ENCODE measurements at regions not wholly inside any gene's neighbourhood (a gene's known extent, or its start where the extent isn't known, plus 50 kb on each side); places are given as distances from the start of the nearest gene placed in this dataset.

DNA sequence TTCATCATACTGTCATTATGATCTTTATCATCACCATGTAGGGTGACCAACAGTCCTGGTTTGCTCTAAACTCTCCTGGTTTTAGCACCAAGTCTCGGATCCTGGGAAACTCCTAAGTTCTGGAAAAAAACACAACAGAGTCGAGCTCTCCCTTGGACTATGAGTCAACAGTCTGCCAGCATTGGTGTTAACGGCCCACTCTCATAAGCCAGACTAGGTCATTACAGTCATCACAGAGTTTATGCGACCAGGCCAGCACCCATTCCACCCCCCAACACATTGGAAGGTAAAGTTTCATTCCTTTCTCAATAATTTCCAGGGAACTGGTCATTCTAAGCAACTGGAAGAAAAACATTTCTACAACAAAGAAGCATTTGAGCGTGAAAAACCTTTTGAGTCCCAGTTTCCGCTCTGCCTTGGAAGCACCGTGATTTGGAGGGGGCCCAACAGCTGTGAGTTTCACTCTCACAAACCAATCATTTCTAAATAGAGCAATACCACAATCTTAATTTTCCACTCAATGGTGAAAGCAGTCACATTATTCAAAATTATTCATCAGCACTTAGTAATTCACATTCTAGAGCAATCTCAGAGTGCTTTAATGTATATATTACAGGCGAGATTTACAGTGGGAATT is 445.0 kb downstream of the CDH26 start:
- TF ChIP-seq, protein P1, sequence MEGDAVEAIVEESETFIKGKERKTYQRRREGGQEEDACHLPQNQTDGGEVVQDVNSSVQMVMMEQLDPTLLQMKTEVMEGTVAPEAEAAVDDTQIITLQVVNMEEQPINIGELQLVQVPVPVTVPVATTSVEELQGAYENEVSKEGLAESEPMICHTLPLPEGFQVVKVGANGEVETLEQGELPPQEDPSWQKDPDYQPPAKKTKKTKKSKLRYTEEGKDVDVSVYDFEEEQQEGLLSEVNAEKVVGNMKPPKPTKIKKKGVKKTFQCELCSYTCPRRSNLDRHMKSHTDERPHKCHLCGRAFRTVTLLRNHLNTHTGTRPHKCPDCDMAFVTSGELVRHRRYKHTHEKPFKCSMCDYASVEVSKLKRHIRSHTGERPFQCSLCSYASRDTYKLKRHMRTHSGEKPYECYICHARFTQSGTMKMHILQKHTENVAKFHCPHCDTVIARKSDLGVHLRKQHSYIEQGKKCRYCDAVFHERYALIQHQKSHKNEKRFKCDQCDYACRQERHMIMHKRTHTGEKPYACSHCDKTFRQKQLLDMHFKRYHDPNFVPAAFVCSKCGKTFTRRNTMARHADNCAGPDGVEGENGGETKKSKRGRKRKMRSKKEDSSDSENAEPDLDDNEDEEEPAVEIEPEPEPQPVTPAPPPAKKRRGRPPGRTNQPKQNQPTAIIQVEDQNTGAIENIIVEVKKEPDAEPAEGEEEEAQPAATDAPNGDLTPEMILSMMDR (conservative IDR thresholded peaks at IDR 0.05): no peak
- peaks cover 3% of the 10 kb centered on the region for H3K36me3 Mint-ChIP-seq (ENCODE audit: low read depth)
- H3K4me3 Mint-ChIP-seq: no peak overlapping the region
- H3K9me3 Mint-ChIP-seq: peaks cover 4% of the 10 kb centered on the region
- DNase-seq (ENCODE audit: low read depth, low spot score): no peak
- H3K27me3 Mint-ChIP-seq (ENCODE audit: low read depth): no peaks in the 10 kb centered on the region
- peaks cover 25% of the 10 kb centered on the region for H3K4me1 Mint-ChIP-seq
- H3K27ac Mint-ChIP-seq (ENCODE audit: unreplicated experiment): peak overlapping the region; percentile 79

DNA sequence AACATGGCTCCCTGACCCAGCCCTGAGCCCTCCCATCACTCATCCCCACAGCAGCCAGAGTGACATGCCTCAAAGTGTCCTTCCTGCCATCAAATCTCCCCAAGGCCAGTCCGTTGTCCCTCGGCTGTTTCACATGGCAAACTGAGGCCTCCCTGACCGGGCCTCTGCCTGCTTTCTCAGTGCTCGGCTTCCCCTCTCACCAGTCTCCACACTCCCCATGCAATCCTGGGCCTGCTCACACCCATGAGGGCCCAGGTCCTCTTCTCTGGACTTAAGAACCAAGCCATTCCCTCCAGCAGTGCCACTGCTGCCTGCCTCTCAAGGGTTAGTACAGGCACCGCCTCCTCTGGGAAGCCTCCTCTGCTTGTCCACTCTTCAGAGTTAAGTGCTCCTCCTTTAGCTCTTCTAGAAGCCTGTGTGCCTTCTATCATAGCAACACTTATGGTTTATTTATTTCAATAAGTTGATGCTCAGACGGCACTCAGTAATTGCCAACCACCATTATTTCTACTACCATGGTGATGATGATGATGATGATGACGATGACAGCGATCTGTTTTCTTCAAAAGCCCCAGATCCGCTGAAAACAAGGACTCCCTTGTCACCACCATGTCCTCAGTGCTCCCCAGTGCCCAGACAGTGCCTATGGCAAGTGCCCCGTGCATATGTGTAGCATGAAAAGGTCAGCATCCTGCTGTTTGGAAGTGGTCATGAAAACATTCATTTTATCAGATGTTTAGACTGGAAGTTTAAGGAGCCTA is 449.0 kb downstream of the CDH26 start:
- Mint-ChIP-seq H3K27ac (ENCODE audit: unreplicated experiment) (peak overlapping the region; percentile 14), H3K4me3 (no peak overlapping the region), H3K36me3 (ENCODE audit: low read depth) (peaks cover 3% of the 10 kb centered on the region), H3K4me1 (peaks cover 33% of the 10 kb centered on the region), H3K27me3 (ENCODE audit: low read depth) (no peaks in the 10 kb centered on the region), H3K9me3 (peaks cover 3% of the 10 kb centered on the region)
- no peak for DNase-seq (ENCODE audit: low read depth, low spot score)
- TF ChIP-seq, protein P1 (conservative IDR thresholded peaks at IDR 0.05): no peak

DNA sequence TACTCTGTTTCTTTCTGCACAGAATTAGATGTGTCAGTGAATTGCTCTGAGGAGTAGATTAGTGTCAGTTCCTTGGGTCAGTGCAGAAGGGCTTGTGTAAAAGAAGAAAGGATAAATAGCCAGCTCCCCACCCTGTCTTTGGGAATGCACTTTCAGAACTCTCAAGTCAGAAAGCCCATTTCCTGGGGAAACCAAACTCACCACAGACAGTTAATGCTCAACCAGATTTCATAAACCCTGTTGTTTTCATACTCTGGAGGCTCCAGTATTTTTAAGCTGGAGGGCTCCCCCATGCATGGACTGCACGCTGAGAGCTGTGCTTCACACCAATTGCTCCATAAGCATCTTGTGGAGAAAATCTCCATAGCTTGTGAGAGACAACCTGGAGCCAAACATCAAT is 449.7 kb downstream of the CDH26 start:
- Mint-ChIP-seq H3K27me3 (ENCODE audit: low read depth) (no peaks in the 10 kb centered on the region), H3K36me3 (ENCODE audit: low read depth) (peaks cover 3% of the 10 kb centered on the region), H3K9me3 (peaks cover 3% of the 10 kb centered on the region), H3K4me3 (no peak overlapping the region), H3K4me1 (peaks cover 32% of the 10 kb centered on the region), H3K27ac (ENCODE audit: unreplicated experiment) (peak overlapping the region; percentile 14)
- DNase-seq (ENCODE audit: low read depth, low spot score): no peak
- TF ChIP-seq, protein P1 (conservative IDR thresholded peaks at IDR 0.05): no peak

DNA sequence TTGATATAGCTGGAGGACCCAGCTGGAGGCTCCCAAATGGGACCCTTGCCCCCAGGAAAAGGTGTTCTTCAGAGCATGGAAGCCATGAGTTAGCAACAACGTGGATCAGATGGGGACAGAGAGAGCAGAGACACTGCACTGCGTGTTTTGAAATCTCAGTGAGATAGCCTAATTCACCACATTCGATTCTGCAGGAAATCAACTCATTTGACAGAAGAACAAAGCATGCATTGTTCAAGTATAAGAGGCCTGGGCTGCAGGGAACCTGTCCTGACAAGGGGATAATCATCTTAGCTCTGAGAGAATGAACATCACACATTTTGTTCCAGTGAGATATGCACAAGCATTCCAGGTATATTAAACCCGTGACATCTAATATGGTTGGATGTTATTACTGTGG is 450.2 kb downstream of the CDH26 start:
- TF ChIP-seq, protein P1 (conservative IDR thresholded peaks at IDR 0.05): no peak
- H3K36me3 Mint-ChIP-seq (ENCODE audit: low read depth): peaks cover 3% of the 10 kb centered on the region
- no peaks in the 10 kb centered on the region for H3K27me3 Mint-ChIP-seq (ENCODE audit: low read depth)
- no peak overlapping the region for H3K27ac Mint-ChIP-seq (ENCODE audit: unreplicated experiment)
- no peak for DNase-seq (ENCODE audit: low read depth, low spot score)
- peaks cover 3% of the 10 kb centered on the region for H3K9me3 Mint-ChIP-seq
- no peak overlapping the region for H3K4me3 Mint-ChIP-seq
- peaks cover 27% of the 10 kb centered on the region for H3K4me1 Mint-ChIP-seq

DNA sequence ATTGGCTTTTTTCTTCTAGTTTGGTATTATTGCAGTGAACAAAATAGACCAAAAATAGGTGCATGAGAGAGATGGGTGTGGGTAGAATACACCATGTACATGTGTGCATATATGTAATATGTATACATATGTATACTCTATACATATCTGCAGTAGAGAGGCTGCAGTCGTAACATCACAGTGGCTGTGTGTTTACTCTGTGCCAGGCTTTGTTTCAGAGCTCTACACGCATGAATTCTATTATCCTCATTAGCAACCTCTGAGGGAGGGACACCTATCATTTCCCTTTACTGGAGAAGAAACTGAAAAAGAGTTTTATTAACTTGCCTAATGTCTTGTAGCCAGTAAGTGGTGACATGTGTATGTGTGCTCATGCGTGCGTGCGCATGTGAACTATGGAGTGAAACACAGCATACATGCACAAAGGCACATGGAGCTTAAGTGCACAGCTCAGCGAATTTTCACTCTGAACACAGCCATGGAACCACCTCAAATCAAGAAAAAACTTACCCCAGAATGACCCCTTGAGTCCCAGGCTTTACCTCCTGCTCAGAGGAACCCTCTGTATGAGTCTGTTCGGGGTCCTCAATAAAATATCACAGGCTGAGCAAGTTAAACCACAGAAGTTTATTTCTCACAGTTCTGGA is 452.5 kb downstream of the CDH26 start:
- peaks cover 21% of the 10 kb centered on the region for H3K4me1 Mint-ChIP-seq
- H3K9me3 Mint-ChIP-seq: peaks cover 6% of the 10 kb centered on the region
- no peak for DNase-seq (ENCODE audit: low read depth, low spot score)
- peaks cover 3% of the 10 kb centered on the region for H3K36me3 Mint-ChIP-seq (ENCODE audit: low read depth)
- H3K27me3 Mint-ChIP-seq (ENCODE audit: low read depth): no peaks in the 10 kb centered on the region
- TF ChIP-seq, protein P1 (conservative IDR thresholded peaks at IDR 0.05): no peak
- H3K4me3 Mint-ChIP-seq: no peak overlapping the region
- no peak overlapping the region for H3K27ac Mint-ChIP-seq (ENCODE audit: unreplicated experiment)

All from neural crest cell (in vitro differentiated cells).